IMR-90 (cell line): ENCODE measurements at regions not wholly inside any gene's neighbourhood (a gene's known extent, or its start where the extent isn't known, plus 50 kb on each side); places are given as distances from the start of the nearest gene placed in this dataset.
"Not testable (repeated sequence)": the region's sequence is repeated elsewhere in the genome, so short reads cannot be mapped to it uniquely, and the experiment has no call there.

Experiments
- ATAC-seq: fragments of 200-7000 bp; cut with Tn5 transposase; 2 replicates; pipeline ENCODE4 v1.9.1; 2020; ENCODE audit warnings: low read depth, mild to moderate bottlenecking, moderate library complexity
- BruUV-seq: library from RNA; stranded (reverse); fragments of 400-500 nt; replicated peaks from 2 replicates; lab custom pipeline; 2021; lab: Mats Ljungman, UMichigan
- CTCF ChIA-PET: fragments of 300-600 bp; formaldehyde crosslinking; extraction: SDS; loops from one replicate; lab custom pipeline; 2021; ENCODE audit warnings: antibody characterized with exemption; lab: Yijun Ruan, JAX
- POLR2A ChIA-PET: fragments of 300-600 bp; sonication (Branson Sonifier 250); formaldehyde crosslinking; loops from one replicate; lab custom pipeline; 2022; ENCODE audit warnings: antibody characterized with exemption; ENCODE audit not compliant: unreplicated experiment; lab: Charles Lee
- DNase-seq: peaks from one replicate; pipeline ENCODE4 v3.0.0; 2013
- H2AFZ ChIP-seq: replicated peaks from 2 replicates; pipeline ENCODE3; 2013; ENCODE audit warnings: low read length, mild to moderate bottlenecking; ENCODE audit not compliant: poor library complexity
- H2AK5ac ChIP-seq: 2 replicates; pipeline ENCODE4 v1.6.1; 2013; ENCODE audit warnings: low read depth, low read length, inconsistent platforms
- H2AK9ac ChIP-seq: replicated peaks from 2 replicates; pipeline ENCODE3; 2013; ENCODE audit warnings: mild to moderate bottlenecking, low read depth, low read length, moderate library complexity; ENCODE audit not compliant: poor library complexity
- H2BK120ac ChIP-seq: 2 replicates; pipeline ENCODE4 v1.6.1; 2013; ENCODE audit warnings: low read depth, low read length, inconsistent platforms
- H2BK15ac ChIP-seq: 3 replicates; pipeline ENCODE4 v1.6.1; 2013; ENCODE audit warnings: low read depth, low read length, inconsistent platforms
- H2BK20ac ChIP-seq: 2 replicates; pipeline ENCODE4 v1.6.1; 2013; ENCODE audit warnings: low read depth, mild to moderate bottlenecking, inconsistent platforms, low read length, moderate library complexity
- H2BK5ac ChIP-seq: 2 replicates; pipeline ENCODE4 v1.6.1; 2013; ENCODE audit warnings: mild to moderate bottlenecking, low read depth, low read length, inconsistent platforms; ENCODE audit not compliant: poor library complexity, severe bottlenecking
- H3K14ac ChIP-seq: replicated peaks from 2 replicates; pipeline ENCODE4 v1.6.1; 2013; ENCODE audit warnings: low read depth, low read length, inconsistent platforms
- H3K18ac ChIP-seq: 2 replicates; pipeline ENCODE4 v1.6.1; 2013; ENCODE audit warnings: low read depth, low read length, control low read depth
- H3K23ac ChIP-seq: 2 replicates; pipeline ENCODE4 v1.6.1; 2013; ENCODE audit warnings: low read depth, low read length, inconsistent platforms
- H3K27ac ChIP-seq: 2 replicates; pipeline ENCODE4 v1.5.1; 2013; ENCODE audit warnings: mild to moderate bottlenecking, control low read depth, low read length; ENCODE audit not compliant: insufficient read depth
- H3K27me3 ChIP-seq: 2 replicates; pipeline ENCODE4 v1.6.1; 2013; ENCODE audit warnings: low read length; ENCODE audit not compliant: control insufficient read depth, insufficient read depth
- H3K36me3 ChIP-seq: 2 replicates; pipeline ENCODE4 v1.6.1; 2013; ENCODE audit warnings: low read length, mixed read lengths; ENCODE audit not compliant: control insufficient read depth, insufficient read depth
- H3K4ac ChIP-seq: 2 replicates; pipeline ENCODE4 v1.6.1; 2013; ENCODE audit warnings: low read depth, low read length, inconsistent platforms
- H3K4me1 ChIP-seq: 2 replicates; pipeline ENCODE4 v1.6.1; 2013; ENCODE audit warnings: low read length, mixed read lengths; ENCODE audit not compliant: control insufficient read depth, insufficient read depth
- H3K4me2 ChIP-seq: 2 replicates; pipeline ENCODE4 v1.6.1; 2013; ENCODE audit warnings: low read depth, mild to moderate bottlenecking, control low read depth, low read length, moderate library complexity
- H3K4me3 ChIP-seq: 2 replicates; pipeline ENCODE4 v1.5.1; 2013; ENCODE audit warnings: low read depth, mild to moderate bottlenecking, control low read depth, low read length, moderate library complexity; ENCODE audit not compliant: insufficient read depth
- H3K56ac ChIP-seq: 2 replicates; pipeline ENCODE4 v1.6.1; 2013; ENCODE audit warnings: low read length, inconsistent platforms; ENCODE audit not compliant: insufficient read depth; ENCODE audit errors: extremely low read depth
- H3K79me1 ChIP-seq, 2 experiments: 2 replicates each; pipeline ENCODE4 v1.6.1; 2013; ENCODE audit warnings: low read length in 2 of 2, inconsistent platforms in 1 of 2, low read depth in 1 of 2
- H3K9ac ChIP-seq: 2 replicates; pipeline ENCODE4 v1.6.1; 2013; ENCODE audit warnings: low read depth, low read length, control low read depth
- H3K9me1 ChIP-seq: 2 replicates; pipeline ENCODE4 v1.6.1; 2013; ENCODE audit warnings: low read length, inconsistent platforms; ENCODE audit not compliant: insufficient read depth
- H3K9me3 ChIP-seq: 2 replicates; pipeline ENCODE4 v1.6.1; 2013; ENCODE audit warnings: low read length; ENCODE audit not compliant: control insufficient read depth, insufficient read depth
- H4K20me1 ChIP-seq: 2 replicates; pipeline ENCODE4 v1.6.1; 2013; ENCODE audit warnings: low read length, inconsistent platforms; ENCODE audit not compliant: insufficient read depth
- H4K5ac ChIP-seq: 2 replicates; pipeline ENCODE4 v1.6.1; 2013; ENCODE audit warnings: mild to moderate bottlenecking, low read depth, low read length, control low read depth
- H4K8ac ChIP-seq, 2 experiments: 2 replicates each; pipeline ENCODE4 v1.6.1; 2013; ENCODE audit warnings: low read depth in 2 of 2, low read length in 2 of 2, control low read depth in 1 of 2, inconsistent platforms in 1 of 2
- H4K91ac ChIP-seq: 2 replicates; pipeline ENCODE4 v1.6.1; 2013; ENCODE audit warnings: low read depth, low read length, inconsistent platforms; ENCODE audit not compliant: insufficient read depth
- WGBS, 2 experiments: methylation state at CpG; one replicate each; pipeline versions ENCODE4 v1.1.5 to v1.1.7; 2013; ENCODE audit warnings: missing lambda C conversion rate in 2 of 2; ENCODE audit not compliant: insufficient read length in 1 of 2; ENCODE audit errors: extremely low coverage in 2 of 2; 5-methylcytosine and 5-hydroxymethylcytosine counted together
- dilution Hi-C: fragments of 300-500 bp; cut with HindIII; formaldehyde crosslinking; loops from one replicate; pipeline ENCODE4 v1.14.3; 2018; ENCODE audit warnings: low sequenced_read_pairs; ENCODE audit not compliant: unreplicated experiment
- in situ Hi-C: fragments of 300-500 bp; cut with MboI; formaldehyde crosslinking; loops from 3 replicates; pipeline ENCODE4 v1.14.3; 2019; ENCODE audit warnings: low sequenced_read_pairs, inconsistent platforms, mixed read lengths
- intact Hi-C: fragments of 100-400 bp; cut with micrococcal nuclease; formaldehyde crosslinking; loops from 2 replicates; pipeline ENCODE4 v1.10.0; 2022

GRCh38 chr21:9746311-9746710 lies 775.1 kb upstream of the TPTE start:
- H3K14ac ChIP-seq, H3K18ac ChIP-seq, H4K91ac ChIP-seq, H3K9ac ChIP-seq, ATAC-seq, DNase-seq, H2BK20ac ChIP-seq, H2AK9ac ChIP-seq, H4K20me1 ChIP-seq, H2BK15ac ChIP-seq, H3K27me3 ChIP-seq, H3K4me1 ChIP-seq, H2BK5ac ChIP-seq, H3K27ac ChIP-seq, dilution Hi-C loops, H3K36me3 ChIP-seq, H3K4ac ChIP-seq, H3K9me1 ChIP-seq, CTCF ChIA-PET, H2BK120ac ChIP-seq, H3K4me3 ChIP-seq, POLR2A ChIA-PET, H3K23ac ChIP-seq, H3K56ac ChIP-seq, H4K8ac ChIP-seq, intact Hi-C loops, BruUV-seq, H3K79me1 ChIP-seq, H2AFZ ChIP-seq, H4K5ac ChIP-seq, H3K4me2 ChIP-seq, H2AK5ac ChIP-seq, in situ Hi-C loops: not testable (repeated sequence)
- no CpG with 5 or more reads among the region's 2 CpGs for WGBS, 2 experiments
- H3K9me3 ChIP-seq, result peaks cover 34% of the 10 kb centered on the region

GRCh38 chr21:9746831-9747606 lies 774.4 kb upstream of the TPTE start:
- H2AK5ac ChIP-seq, H3K4me3 ChIP-seq, H3K36me3 ChIP-seq, H3K79me1 ChIP-seq, H2BK20ac ChIP-seq, BruUV-seq, H3K9me1 ChIP-seq, H3K18ac ChIP-seq, H3K4me2 ChIP-seq, H2AFZ ChIP-seq, H2AK9ac ChIP-seq, H3K4me1 ChIP-seq, H3K9ac ChIP-seq, H4K91ac ChIP-seq, intact Hi-C loops, POLR2A ChIA-PET, H3K14ac ChIP-seq, H3K27ac ChIP-seq, H3K23ac ChIP-seq, ATAC-seq, H3K27me3 ChIP-seq, H3K56ac ChIP-seq, H4K20me1 ChIP-seq, H2BK120ac ChIP-seq, DNase-seq, H2BK5ac ChIP-seq, H2BK15ac ChIP-seq, dilution Hi-C loops, H3K4ac ChIP-seq, in situ Hi-C loops, CTCF ChIA-PET, H4K5ac ChIP-seq, H4K8ac ChIP-seq: not testable (repeated sequence)
- WGBS, 2 experiments, result 0% methylated on average over 1 of the region's 8 CpGs; no CpG with 5 or more reads in 1 of the 2 experiments
- peaks cover 38% of the 10 kb centered on the region for H3K9me3 ChIP-seq
